WTC11 (cell line): ENCODE measurements at regions not wholly inside any gene's neighbourhood (a gene's known extent, or its start where the extent isn't known, plus 50 kb on each side); places are given as distances from the start of the nearest gene placed in this dataset.

Source experiments
- ATAC-seq: fragments of 200-7000 bp; cut with Tn5 transposase; 2 replicates; pipeline ENCODE4 v1.10.0; 2021; ENCODE audit warnings: mild to moderate bottlenecking, moderate library complexity
- CTCF ChIA-PET: fragments of 300-600 bp; sonication (Branson Sonifier 250); formaldehyde crosslinking; loops from one replicate; lab custom pipeline; 2021; ENCODE audit warnings: antibody characterized with exemption; lab: Charles Lee
- POLR2A ChIA-PET: fragments of 350-600 bp; sonication (Branson Sonifier 250); formaldehyde crosslinking; loops from one replicate; lab custom pipeline; 2021; ENCODE audit warnings: antibody characterized with exemption; lab: Charles Lee
- DNase-seq: peaks from one replicate; pipeline ENCODE4 v3.0.0; 2021; ENCODE audit warnings: low spot score
- H3K27ac Mint-ChIP-seq: 2 replicates; pipeline ENCODE4 v1.8.0; 2021; ENCODE audit warnings: mixed read lengths
- H3K27me3 Mint-ChIP-seq: 2 replicates; pipeline ENCODE4 v1.8.0; 2021; ENCODE audit warnings: low read depth, mild to moderate bottlenecking, moderate library complexity, mixed read lengths
- H3K36me3 Mint-ChIP-seq: 2 replicates; pipeline ENCODE4 v1.8.0; 2021; ENCODE audit warnings: mixed read lengths
- H3K4me1 Mint-ChIP-seq: 2 replicates; pipeline ENCODE4 v1.8.0; 2022; ENCODE audit warnings: mixed read lengths
- H3K4me3 Mint-ChIP-seq: 2 replicates; pipeline ENCODE4 v1.8.0; 2021; ENCODE audit warnings: mild to moderate bottlenecking, moderate library complexity, mixed read lengths
- H3K9me3 Mint-ChIP-seq: 2 replicates; pipeline ENCODE4 v1.8.0; 2021; ENCODE audit warnings: mixed read lengths
- ARID4B ChIP-seq: sonication (generic); formaldehyde crosslinking; IDR thresholded peaks from 2 replicates; pipeline ENCODE4 v1.8.0; 2023; ENCODE audit warnings: missing genetic modification reagents, mild to moderate bottlenecking, borderline replicate concordance
- CREB1 ChIP-seq: sonication (generic); formaldehyde crosslinking; IDR thresholded peaks from 2 replicates; pipeline ENCODE4 v1.8.0; 2023; ENCODE audit warnings: mild to moderate bottlenecking, missing genetic modification reagents
- CREM ChIP-seq: sonication (generic); formaldehyde crosslinking; IDR thresholded peaks from 2 replicates; pipeline ENCODE4 v1.8.1; 2022; ENCODE audit warnings: mild to moderate bottlenecking, missing genetic modification reagents, moderate library complexity
- ELF4 ChIP-seq: sonication (generic); formaldehyde crosslinking; IDR thresholded peaks from 2 replicates; pipeline ENCODE4 v1.8.1; 2022; ENCODE audit warnings: low read depth, mild to moderate bottlenecking, moderate library complexity, missing genetic modification reagents
- FOXK1 ChIP-seq: sonication (generic); formaldehyde crosslinking; IDR thresholded peaks from 2 replicates; pipeline ENCODE4 v1.8.0; 2022; ENCODE audit warnings: mild to moderate bottlenecking, moderate library complexity, missing genetic modification reagents
- FOXP1 ChIP-seq: sonication (generic); formaldehyde crosslinking; IDR thresholded peaks from 2 replicates; pipeline ENCODE4 v1.8.0; 2022; ENCODE audit warnings: missing genetic modification reagents, mild to moderate bottlenecking, moderate library complexity, borderline replicate concordance
- MXD4 ChIP-seq: fragments of 250-450 bp; sonication (Bioruptor Pico); IDR thresholded peaks from 2 replicates; pipeline ENCODE4 v1.8.0; 2021; ENCODE audit warnings: mild to moderate bottlenecking, moderate library complexity, borderline replicate concordance
- NFYB ChIP-seq: sonication (generic); formaldehyde crosslinking; conservative IDR thresholded peaks from 2 replicates; pipeline ENCODE4 v1.8.0; 2022; ENCODE audit warnings: low read depth, missing genetic modification reagents
- OVOL2 ChIP-seq: fragments of 250-450 bp; sonication (Bioruptor Pico); IDR thresholded peaks from 2 replicates; pipeline ENCODE4 v1.9.0; 2021; ENCODE audit warnings: mild to moderate bottlenecking, borderline replicate concordance
- PRRX2 ChIP-seq: fragments of 250-450 bp; sonication (Bioruptor Pico); IDR thresholded peaks from 2 replicates; pipeline ENCODE4 v1.8.0; 2021; ENCODE audit warnings: mild to moderate bottlenecking
- RORB ChIP-seq: fragments of 250-450 bp; sonication (Bioruptor Pico); IDR thresholded peaks from 2 replicates; pipeline ENCODE4 v1.9.0; 2021; ENCODE audit warnings: mild to moderate bottlenecking
- SMAD3 ChIP-seq: sonication (generic); formaldehyde crosslinking; IDR thresholded peaks from 2 replicates; pipeline ENCODE4 v1.8.0; 2022; ENCODE audit warnings: missing genetic modification reagents, mild to moderate bottlenecking, borderline replicate concordance
- SP1 ChIP-seq: sonication (generic); formaldehyde crosslinking; conservative IDR thresholded peaks from 2 replicates; pipeline ENCODE4 v1.8.1; 2022; ENCODE audit warnings: missing genetic modification reagents
- TCF7 ChIP-seq: sonication (generic); formaldehyde crosslinking; IDR thresholded peaks from 2 replicates; pipeline ENCODE4 v1.8.0; 2022; ENCODE audit warnings: mild to moderate bottlenecking, low read depth, missing genetic modification reagents, moderate library complexity
- TEAD4 ChIP-seq: sonication (generic); formaldehyde crosslinking; IDR thresholded peaks from 2 replicates; pipeline ENCODE4 v1.8.0; 2022; ENCODE audit warnings: mild to moderate bottlenecking, missing genetic modification reagents
- TP53 ChIP-seq: sonication (generic); formaldehyde crosslinking; IDR thresholded peaks from 2 replicates; pipeline ENCODE4 v1.8.1; 2023; ENCODE audit warnings: mild to moderate bottlenecking, missing genetic modification reagents
- ZNF317 ChIP-seq: sonication (generic); formaldehyde crosslinking; IDR thresholded peaks from 2 replicates; pipeline ENCODE4 v1.8.1; 2023; ENCODE audit warnings: low read depth, mild to moderate bottlenecking, moderate library complexity, missing genetic modification reagents, borderline replicate concordance
- ZNF396 ChIP-seq: fragments of 250-450 bp; sonication (Bioruptor Pico); IDR thresholded peaks from 2 replicates; pipeline ENCODE4 v1.8.0; 2021; ENCODE audit warnings: mild to moderate bottlenecking, moderate library complexity, borderline replicate concordance
- ZNF425 ChIP-seq: fragments of 250-450 bp; sonication (Bioruptor Pico); conservative IDR thresholded peaks from 2 replicates; pipeline ENCODE4 v1.9.0; 2021; ENCODE audit warnings: mild to moderate bottlenecking
- TF ChIP-seq, protein P1 (sequence below): sonication (generic); formaldehyde crosslinking; IDR thresholded peaks from 2 replicates; pipeline ENCODE4 v1.8.1; 2022; ENCODE audit warnings: missing genetic modification reagents, borderline replicate concordance
- TF ChIP-seq, protein P2 (sequence below): fragments of 200-600 bp; IDR thresholded peaks from 2 replicates; pipeline ENCODE4 v1.8.0; 2022; ENCODE audit warnings: antibody characterized with exemption
- TF ChIP-seq, protein P3 (sequence below): fragments of 250-450 bp; sonication (Bioruptor Pico); IDR thresholded peaks from 2 replicates; pipeline ENCODE4 v1.9.0; 2021; ENCODE audit warnings: mild to moderate bottlenecking

DNA sequence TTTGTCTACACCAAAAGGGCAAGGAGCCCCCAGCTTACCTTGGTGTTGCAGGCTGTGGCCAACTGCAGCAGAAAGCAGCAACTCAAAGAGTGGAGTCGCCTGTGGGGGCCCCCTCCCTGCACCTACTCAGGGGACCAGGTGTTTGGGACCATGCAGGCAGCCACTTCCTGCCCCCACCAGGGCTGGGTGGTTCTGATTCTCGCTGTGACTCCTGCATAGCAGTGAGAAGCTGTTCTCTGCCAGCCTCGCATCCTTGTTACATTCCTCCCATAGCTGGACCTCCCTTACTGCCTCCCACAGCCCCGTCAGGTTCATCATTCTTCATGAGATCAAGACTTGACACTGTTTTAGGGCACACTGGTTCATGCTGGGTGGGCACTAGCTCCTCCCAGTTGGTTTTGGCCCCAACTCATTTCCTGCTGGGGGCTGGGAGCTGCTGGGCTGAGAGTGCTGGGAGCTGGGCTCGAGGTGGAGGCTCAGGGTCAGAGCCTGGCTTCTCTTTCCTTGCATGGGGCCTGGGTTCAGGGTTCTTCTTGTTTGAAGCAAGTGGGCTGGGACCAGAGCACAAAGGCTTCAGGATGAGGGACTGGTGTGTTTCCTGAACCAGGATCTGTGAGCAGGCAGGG lies 146.9 kb upstream of the C1orf174 start (continued):
- TF ChIP-seq, protein P1, sequence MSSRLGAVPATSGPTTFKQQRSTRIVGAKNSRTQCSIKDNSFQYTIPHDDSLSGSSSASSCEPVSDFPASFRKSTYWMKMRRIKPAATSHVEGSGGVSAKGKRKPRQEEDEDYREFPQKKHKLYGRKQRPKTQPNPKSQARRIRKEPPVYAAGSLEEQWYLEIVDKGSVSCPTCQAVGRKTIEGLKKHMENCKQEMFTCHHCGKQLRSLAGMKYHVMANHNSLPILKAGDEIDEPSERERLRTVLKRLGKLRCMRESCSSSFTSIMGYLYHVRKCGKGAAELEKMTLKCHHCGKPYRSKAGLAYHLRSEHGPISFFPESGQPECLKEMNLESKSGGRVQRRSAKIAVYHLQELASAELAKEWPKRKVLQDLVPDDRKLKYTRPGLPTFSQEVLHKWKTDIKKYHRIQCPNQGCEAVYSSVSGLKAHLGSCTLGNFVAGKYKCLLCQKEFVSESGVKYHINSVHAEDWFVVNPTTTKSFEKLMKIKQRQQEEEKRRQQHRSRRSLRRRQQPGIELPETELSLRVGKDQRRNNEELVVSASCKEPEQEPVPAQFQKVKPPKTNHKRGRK, result no peak
- TF ChIP-seq, protein P2, sequence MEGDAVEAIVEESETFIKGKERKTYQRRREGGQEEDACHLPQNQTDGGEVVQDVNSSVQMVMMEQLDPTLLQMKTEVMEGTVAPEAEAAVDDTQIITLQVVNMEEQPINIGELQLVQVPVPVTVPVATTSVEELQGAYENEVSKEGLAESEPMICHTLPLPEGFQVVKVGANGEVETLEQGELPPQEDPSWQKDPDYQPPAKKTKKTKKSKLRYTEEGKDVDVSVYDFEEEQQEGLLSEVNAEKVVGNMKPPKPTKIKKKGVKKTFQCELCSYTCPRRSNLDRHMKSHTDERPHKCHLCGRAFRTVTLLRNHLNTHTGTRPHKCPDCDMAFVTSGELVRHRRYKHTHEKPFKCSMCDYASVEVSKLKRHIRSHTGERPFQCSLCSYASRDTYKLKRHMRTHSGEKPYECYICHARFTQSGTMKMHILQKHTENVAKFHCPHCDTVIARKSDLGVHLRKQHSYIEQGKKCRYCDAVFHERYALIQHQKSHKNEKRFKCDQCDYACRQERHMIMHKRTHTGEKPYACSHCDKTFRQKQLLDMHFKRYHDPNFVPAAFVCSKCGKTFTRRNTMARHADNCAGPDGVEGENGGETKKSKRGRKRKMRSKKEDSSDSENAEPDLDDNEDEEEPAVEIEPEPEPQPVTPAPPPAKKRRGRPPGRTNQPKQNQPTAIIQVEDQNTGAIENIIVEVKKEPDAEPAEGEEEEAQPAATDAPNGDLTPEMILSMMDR, result no peak
- no peak for TF ChIP-seq CREM
- no peak for TF ChIP-seq MXD4
- no peak for TF ChIP-seq ARID4B (CRISPR knock-in tag)
- TF ChIP-seq ZNF317 (CRISPR knock-in tag), result no peak

GRCh38 chr1:4047666-4048065 lies 147.6 kb upstream of the C1orf174 start:
- POLR2A ChIA-PET, result no interaction called here
- CTCF ChIA-PET, result no interaction called here
- DNase-seq (no peak), ATAC-seq (no peak)
- no peak overlapping the region for H3K27ac Mint-ChIP-seq
- H3K27me3 Mint-ChIP-seq, result peaks cover 8% of the 10 kb centered on the region
- H3K9me3 Mint-ChIP-seq, result peaks cover 51% of the 10 kb centered on the region
- TF ChIP-seq ZNF396 (CRISPR knock-in tag) (no peak), TCF7 (CRISPR knock-in tag) (no peak), TP53 (CRISPR knock-in tag) (no peak), OVOL2 (CRISPR knock-in tag) (no peak), SMAD3 (no peak), FOXP1 (no peak), PRRX2 (CRISPR knock-in tag) (no peak), FOXK1 (no peak), NFYB (no peak), ZNF425 (CRISPR knock-in tag) (no peak), RORB (CRISPR knock-in tag) (no peak), ELF4 (no peak), TEAD4 (CRISPR knock-in tag) (no peak), CREB1 (CRISPR knock-in tag) (no peak), SP1 (no peak)
- TF ChIP-seq, protein P3, sequence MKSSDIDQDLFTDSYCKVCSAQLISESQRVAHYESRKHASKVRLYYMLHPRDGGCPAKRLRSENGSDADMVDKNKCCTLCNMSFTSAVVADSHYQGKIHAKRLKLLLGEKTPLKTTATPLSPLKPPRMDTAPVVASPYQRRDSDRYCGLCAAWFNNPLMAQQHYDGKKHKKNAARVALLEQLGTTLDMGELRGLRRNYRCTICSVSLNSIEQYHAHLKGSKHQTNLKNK (CRISPR knock-in tag), result no peak
- H3K36me3 Mint-ChIP-seq, result peaks cover 44% of the 10 kb centered on the region
- H3K4me3 Mint-ChIP-seq, result no peak overlapping the region
- H3K4me1 Mint-ChIP-seq, result no peaks in the 10 kb centered on the region
